ENCODE measurements at regions not wholly inside any gene's neighbourhood (a gene's known extent, or its start where the extent isn't known, plus 50 kb on each side); places are given as distances from the start of the nearest gene placed in this dataset.

DNA sequence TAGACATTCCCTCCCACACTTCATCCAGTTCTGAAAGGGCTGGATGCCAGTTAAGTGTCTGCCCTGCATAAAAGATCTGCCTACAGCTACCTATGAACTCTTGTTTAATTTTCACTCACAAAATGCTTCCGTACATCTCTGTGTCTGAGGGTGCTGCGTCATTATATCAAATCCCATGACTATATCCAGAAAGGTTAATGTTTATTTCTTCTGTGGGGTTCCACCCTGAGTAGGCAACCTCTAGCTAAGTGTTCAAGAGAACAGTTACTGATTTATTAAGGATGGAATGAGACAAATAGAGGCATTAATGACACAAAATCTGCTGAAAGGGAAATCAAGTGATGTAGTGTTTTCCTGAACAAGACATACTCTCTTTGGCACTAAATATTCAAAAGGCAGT, 220.2 kb downstream of the MTHFS start:
- TF ChIP-seq, protein P1, sequence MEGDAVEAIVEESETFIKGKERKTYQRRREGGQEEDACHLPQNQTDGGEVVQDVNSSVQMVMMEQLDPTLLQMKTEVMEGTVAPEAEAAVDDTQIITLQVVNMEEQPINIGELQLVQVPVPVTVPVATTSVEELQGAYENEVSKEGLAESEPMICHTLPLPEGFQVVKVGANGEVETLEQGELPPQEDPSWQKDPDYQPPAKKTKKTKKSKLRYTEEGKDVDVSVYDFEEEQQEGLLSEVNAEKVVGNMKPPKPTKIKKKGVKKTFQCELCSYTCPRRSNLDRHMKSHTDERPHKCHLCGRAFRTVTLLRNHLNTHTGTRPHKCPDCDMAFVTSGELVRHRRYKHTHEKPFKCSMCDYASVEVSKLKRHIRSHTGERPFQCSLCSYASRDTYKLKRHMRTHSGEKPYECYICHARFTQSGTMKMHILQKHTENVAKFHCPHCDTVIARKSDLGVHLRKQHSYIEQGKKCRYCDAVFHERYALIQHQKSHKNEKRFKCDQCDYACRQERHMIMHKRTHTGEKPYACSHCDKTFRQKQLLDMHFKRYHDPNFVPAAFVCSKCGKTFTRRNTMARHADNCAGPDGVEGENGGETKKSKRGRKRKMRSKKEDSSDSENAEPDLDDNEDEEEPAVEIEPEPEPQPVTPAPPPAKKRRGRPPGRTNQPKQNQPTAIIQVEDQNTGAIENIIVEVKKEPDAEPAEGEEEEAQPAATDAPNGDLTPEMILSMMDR (IDR thresholded peaks at IDR 0.05; ENCODE audit: insufficient read depth, low read depth, low read length): no peak
- TF ChIP-seq EZH2 (IDR thresholded peaks at IDR 0.05; ENCODE audit: insufficient read depth, low read length): no peak
